OCI-LY3 (cell line): ENCODE measurements at regions not wholly inside any gene's neighbourhood (a gene's known extent, or its start where the extent isn't known, plus 50 kb on each side); places are given as distances from the start of the nearest gene placed in this dataset.
A peak's percentile ranks its signal among the peaks of the same experiment; 100 is the strongest.
"Not testable (repeated sequence)": the region's sequence is repeated elsewhere in the genome, so short reads cannot be mapped to it uniquely, and the experiment has no call there.

ENCODE experiments used
- H2AFZ ChIP-seq: fragments of 200-600, 300-600 bp; shearing (Covaris generic); 2 replicates; pipeline ENCODE4 v1.6.0; 2014; ENCODE audit warnings: antibody characterized with exemption, low read depth, low read length
- H3K27ac ChIP-seq: fragments of 200-600, 300-600 bp; sonication (generic); 2 replicates; pipeline ENCODE4 v1.5.1; 2014; ENCODE audit warnings: mild to moderate bottlenecking, low read length, moderate library complexity, mixed read lengths
- H3K27me3 ChIP-seq: fragments of 200-600, 300-600 bp; sonication (generic); 2 replicates; pipeline ENCODE4 v1.6.1; 2014; ENCODE audit warnings: low read depth, low read length, mixed read lengths
- H3K36me3 ChIP-seq: fragments of 200-600, 300-600 bp; sonication (generic); replicated peaks from 2 replicates; pipeline ENCODE3; 2014; ENCODE audit warnings: low read depth, low read length, mixed read lengths
- H3K4me1 ChIP-seq: fragments of 300-600, 200-600 bp; sonication (generic); 2 replicates; pipeline ENCODE4 v1.6.1; 2014; ENCODE audit warnings: low read length, mixed read lengths
- H3K4me2 ChIP-seq: fragments of 200-600, 300-600 bp; sonication (generic); 2 replicates; pipeline ENCODE4 v1.6.1; 2014; ENCODE audit warnings: low read length, mixed read lengths
- H3K4me3 ChIP-seq: fragments of 300-600, 200-600 bp; sonication (generic); 2 replicates; pipeline ENCODE4 v1.5.1; 2014; ENCODE audit warnings: antibody characterized with exemption, mild to moderate bottlenecking, low read length, moderate library complexity
- H3K79me2 ChIP-seq: fragments of 300-600, 200-600 bp; shearing (Covaris generic); 2 replicates; pipeline ENCODE4 v1.6.1; 2014; ENCODE audit warnings: mild to moderate bottlenecking, low read length, mixed read lengths
- H3K9ac ChIP-seq: fragments of 300-600, 200-600 bp; shearing (Covaris generic); 2 replicates; pipeline ENCODE4 v1.6.0; 2014; ENCODE audit warnings: mild to moderate bottlenecking, low read length, moderate library complexity
- H3K9me3 ChIP-seq: fragments of 200-600, 300-600 bp; shearing (Covaris generic); 2 replicates; pipeline ENCODE4 v1.6.1; 2014; ENCODE audit warnings: low read length, mixed read lengths; ENCODE audit not compliant: insufficient read depth
- H4K20me1 ChIP-seq: fragments of 200-600, 300-600 bp; sonication (generic); 2 replicates; pipeline ENCODE4 v1.6.1; 2016; ENCODE audit warnings: low read length, mixed read lengths; ENCODE audit not compliant: insufficient read depth

DNA sequence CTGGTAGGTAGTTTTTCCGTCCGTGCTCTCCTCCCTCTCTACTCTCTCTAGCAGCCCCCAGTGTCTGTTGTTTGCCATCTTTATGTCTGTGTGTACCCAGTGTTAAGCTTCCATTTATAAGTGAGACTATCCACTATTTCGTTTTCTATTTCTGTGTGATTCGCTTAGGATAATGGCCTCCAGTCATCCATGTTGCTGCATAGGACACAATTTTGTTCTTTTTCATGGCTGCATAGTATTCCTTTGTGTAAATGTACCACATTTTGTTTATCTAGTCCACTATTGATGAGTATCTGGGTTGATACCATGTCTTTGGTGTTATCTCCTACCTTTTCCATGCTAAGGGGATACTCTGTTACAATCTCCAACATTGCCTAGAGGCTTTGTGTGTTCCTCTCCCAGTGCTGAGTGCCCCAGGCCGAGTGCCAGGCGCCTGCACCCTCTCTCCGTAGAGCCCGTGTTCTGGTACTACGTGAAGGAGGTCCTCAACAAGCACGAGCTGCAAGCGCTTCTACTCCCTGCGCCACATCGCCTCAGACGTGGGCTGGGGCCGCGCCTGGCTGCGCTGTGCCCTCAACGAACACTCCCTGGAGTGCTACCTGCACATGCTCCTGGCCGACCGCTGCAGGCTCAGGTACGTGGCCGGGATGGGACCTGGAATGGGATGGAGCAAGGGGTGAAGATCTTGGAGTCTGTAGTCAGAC, 98.3 kb upstream of the CRYM start:
- H3K9me3 ChIP-seq, H3K9ac ChIP-seq, H3K27me3 ChIP-seq, H3K4me2 ChIP-seq, H3K4me3 ChIP-seq, H4K20me1 ChIP-seq, H3K79me2 ChIP-seq, H3K4me1 ChIP-seq, H2AFZ ChIP-seq, H3K27ac ChIP-seq, H3K36me3 ChIP-seq: not testable (repeated sequence)

DNA sequence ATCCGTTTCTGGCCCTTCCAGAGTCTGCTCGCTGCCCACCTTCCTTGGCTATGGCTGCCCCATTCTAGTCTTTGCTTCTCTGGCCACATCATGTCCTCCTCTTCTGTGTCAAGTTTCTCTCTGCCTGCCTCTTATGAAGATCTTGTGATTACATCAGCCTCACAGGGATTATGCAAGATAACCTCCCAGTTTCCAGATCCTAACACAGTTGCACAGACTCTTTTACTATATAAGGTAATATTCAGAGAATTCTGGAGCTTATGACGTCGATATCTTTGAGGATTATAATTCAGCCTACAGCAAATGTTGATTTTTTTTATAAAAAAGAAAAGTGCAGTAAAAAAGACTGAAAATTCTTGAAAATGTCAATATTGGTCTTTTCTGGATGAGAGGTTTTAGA, 97.2 kb upstream of the CRYM start:
- H4K20me1 ChIP-seq, H3K36me3 ChIP-seq, H3K27ac ChIP-seq, H3K9me3 ChIP-seq, H3K9ac ChIP-seq, H3K79me2 ChIP-seq, H3K4me1 ChIP-seq, H3K4me2 ChIP-seq, H3K4me3 ChIP-seq, H2AFZ ChIP-seq, H3K27me3 ChIP-seq: not testable (repeated sequence)

DNA sequence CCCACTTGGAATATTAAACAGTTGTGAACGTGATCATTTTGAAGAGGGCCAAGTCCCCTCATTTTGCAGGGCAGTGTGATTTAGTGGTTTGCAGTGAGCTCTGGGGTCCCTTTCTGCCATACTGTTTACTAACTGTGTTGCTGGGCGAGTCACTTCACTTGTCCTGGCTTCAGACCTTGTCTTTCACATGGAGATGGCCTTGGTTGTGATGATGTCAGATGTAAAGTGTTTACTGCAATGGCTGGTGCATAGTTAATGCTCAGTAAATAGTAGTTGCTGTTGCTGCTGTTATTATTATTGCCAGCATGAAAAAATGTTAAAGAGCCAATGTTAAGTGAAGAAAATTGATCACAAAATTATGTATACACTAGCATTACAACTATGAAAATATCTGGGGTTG, 95.4 kb upstream of the CRYM start:
- H3K4me1 ChIP-seq, H3K9ac ChIP-seq, H3K4me2 ChIP-seq, H3K4me3 ChIP-seq, H3K36me3 ChIP-seq, H4K20me1 ChIP-seq, H3K9me3 ChIP-seq, H2AFZ ChIP-seq, H3K27me3 ChIP-seq, H3K79me2 ChIP-seq, H3K27ac ChIP-seq: not testable (repeated sequence)

DNA sequence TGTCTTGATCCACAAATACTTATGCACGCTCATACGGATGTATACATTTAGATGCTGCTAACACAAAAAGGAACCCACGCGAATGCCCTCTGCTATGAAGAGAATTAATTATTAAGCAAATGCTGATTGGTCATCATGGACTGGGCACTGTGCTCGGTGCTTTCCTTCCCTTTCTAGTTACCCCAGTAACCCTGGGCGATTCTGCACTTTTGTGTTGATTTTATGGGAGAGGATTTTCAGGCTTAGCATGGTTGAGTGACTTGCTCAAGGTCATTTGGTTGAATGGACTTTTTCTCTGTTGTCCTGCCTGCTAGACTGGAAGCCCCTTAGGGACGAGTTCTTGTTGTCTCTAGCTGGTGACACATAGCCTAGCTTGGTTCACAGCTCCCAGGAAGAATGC, 94.8 kb upstream of the CRYM start:
- not testable (repeated sequence) for H3K9me3 ChIP-seq, H3K27ac ChIP-seq, H2AFZ ChIP-seq, H3K4me2 ChIP-seq, H3K4me3 ChIP-seq, H3K4me1 ChIP-seq, H3K79me2 ChIP-seq, H3K36me3 ChIP-seq, H3K9ac ChIP-seq, H3K27me3 ChIP-seq, H4K20me1 ChIP-seq

DNA sequence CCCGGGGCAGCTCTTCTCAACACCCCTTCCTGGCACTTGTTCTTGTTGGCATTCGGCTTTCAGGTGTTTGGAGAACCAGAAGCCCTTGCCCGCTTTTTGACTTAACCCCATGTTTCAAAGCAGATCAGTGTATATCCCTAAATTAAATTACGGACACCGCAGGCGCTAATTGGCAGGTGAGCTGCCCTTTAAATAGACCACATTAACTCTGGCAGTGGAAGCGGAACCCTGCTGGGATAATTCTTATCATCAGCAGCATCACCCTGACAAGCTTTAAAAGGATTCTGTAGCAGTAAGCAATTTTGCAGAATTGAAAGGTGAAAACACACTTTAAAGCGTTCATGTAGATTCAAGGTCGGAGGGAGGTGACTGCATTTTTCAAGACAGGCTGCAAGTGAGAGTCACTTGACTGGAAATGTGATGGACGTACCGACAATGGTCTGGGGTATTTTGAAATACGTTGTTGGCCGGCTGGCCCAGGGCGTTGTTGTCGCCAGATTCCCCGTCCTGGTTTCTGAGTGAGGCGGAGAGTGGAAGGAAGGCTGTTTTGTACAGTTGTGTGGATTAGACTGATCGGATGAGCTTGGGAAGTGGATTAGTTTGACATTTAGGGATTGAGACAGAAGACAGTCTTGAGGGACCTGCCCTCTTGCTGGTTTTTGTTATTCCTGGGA, 94.2 kb upstream of the CRYM start:
- not testable (repeated sequence) for H3K27ac ChIP-seq, H4K20me1 ChIP-seq, H3K4me2 ChIP-seq, H3K36me3 ChIP-seq, H3K9ac ChIP-seq, H3K9me3 ChIP-seq, H2AFZ ChIP-seq, H3K4me3 ChIP-seq, H3K79me2 ChIP-seq, H3K27me3 ChIP-seq
- peaks cover 13% of the 10 kb centered on the region for H3K4me1 ChIP-seq

DNA sequence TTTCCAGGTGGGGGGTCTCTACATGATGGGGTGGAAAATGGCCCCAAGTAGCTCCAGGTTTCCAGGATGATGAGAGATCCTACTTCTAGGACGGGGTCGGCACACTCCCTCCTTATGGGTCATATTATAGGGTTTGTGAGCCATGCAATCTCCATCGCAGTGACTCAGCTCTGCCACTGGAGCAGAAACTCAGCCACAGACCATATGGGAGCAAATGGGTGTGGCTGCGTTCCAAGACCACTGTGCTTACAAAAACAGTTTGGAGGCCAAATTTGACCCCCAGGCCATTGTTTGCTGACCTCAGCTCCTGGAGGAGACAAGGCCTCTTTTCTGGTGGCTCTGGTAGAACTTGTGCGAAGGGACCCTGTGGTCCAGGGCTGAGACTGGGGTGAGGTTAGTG, 92.7 kb upstream of the CRYM start:
- not testable (repeated sequence) for H3K9ac ChIP-seq, H2AFZ ChIP-seq, H3K9me3 ChIP-seq, H3K27ac ChIP-seq, H3K79me2 ChIP-seq, H3K36me3 ChIP-seq, H3K4me2 ChIP-seq, H3K27me3 ChIP-seq, H3K4me3 ChIP-seq, H4K20me1 ChIP-seq
- H3K4me1 ChIP-seq, result peaks cover 17% of the 10 kb centered on the region

DNA sequence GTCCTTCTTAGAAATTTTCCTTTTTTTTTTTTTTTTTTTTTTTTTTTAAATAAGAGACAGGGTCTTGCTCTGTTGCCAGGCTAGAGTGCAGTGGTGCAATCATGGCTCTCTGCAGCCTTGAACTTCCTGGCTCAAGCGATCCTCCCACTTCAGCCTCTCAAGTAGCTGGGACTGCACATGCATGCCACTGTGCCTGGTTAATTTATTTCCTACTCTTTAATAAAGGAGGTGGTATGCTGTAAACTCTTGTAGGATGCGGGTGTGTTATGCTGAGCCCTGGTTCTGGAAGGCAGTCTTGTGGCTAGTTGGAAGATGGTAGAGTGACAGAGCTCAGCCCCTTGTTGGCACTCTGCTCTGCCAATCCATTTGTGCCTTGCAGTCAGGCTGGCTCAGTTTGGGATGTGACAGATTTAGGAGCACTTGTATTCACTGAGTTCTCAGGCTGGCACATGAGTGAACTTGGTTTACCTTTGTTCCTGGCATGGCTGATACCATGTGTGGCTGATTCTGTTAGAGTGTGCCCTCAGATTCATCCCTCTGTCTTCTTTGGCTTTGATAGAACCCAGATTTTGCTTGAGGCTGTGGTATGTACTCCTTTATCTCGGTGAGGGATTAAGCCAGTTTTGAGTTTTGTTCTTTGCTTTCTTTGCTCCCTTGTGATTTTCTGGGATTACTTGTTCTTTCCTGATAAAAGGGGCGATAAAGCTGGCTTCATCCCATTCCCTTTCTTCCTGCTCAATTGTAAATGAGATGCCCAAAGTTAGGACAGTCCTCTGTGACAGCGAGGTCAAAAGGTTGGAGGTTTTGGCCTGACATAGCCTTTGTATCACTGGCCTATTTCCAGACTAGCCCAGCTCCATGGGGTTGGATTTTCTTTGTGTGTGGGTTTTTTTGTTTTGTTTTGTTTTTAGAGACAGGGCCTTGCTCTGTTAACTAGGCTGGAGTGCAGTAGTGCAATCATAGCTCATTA, 91.2 kb upstream of the CRYM start:
- not testable (repeated sequence) for H3K4me3 ChIP-seq, H3K36me3 ChIP-seq, H2AFZ ChIP-seq, H3K9me3 ChIP-seq, H3K9ac ChIP-seq, H3K79me2 ChIP-seq, H3K27me3 ChIP-seq, H4K20me1 ChIP-seq, H3K27ac ChIP-seq, H3K4me2 ChIP-seq
- H3K4me1 ChIP-seq, result peaks cover 30% of the 10 kb centered on the region

DNA sequence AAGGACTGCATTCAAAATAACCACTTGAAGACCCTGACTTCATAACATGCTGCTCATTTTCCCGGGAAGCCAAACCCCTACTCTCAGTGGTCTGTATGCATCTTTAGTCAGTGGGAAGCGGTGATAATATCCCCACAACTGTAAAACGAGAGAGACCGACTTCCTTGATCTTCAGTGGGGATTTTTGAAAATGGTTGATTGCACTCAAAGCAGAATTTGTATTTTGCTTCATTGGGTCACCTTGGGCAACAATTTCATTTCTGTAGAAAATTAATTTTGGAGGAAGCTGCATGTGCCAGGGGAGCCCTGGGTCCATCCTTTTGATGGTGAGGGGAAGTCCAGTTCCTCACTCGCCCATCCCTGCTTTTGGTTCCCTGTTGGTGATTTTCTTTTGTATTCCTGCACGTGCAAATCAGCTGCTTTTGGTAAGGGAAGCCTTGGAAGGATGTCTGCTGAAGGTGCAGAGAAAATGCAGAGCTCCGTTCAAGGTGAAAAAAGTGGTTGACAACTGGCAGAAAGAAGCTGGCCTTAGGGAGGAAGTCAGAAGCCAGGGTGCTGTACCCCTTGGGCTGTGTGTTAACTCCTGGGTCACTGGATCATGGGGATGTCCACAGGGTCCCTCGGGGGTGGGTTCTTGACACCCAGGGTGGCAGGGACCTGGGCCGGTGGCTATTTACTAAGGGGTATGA, 89.8 kb upstream of the CRYM start:
- H3K9ac ChIP-seq, result peak overlapping the region; percentile 59; the same call in 1 of the 2 replicates
- H2AFZ ChIP-seq, H4K20me1 ChIP-seq, H3K27me3 ChIP-seq, H3K36me3 ChIP-seq, H3K79me2 ChIP-seq, H3K9me3 ChIP-seq: not testable (repeated sequence)
- peak overlapping the region; percentile 91 for H3K27ac ChIP-seq
- peaks cover 42% of the 10 kb centered on the region for H3K4me1 ChIP-seq
- peak overlapping the region; percentile 66 for H3K4me2 ChIP-seq
- H3K4me3 ChIP-seq, result peak overlapping the region; percentile 18; the same call in 1 of the 2 replicates

DNA sequence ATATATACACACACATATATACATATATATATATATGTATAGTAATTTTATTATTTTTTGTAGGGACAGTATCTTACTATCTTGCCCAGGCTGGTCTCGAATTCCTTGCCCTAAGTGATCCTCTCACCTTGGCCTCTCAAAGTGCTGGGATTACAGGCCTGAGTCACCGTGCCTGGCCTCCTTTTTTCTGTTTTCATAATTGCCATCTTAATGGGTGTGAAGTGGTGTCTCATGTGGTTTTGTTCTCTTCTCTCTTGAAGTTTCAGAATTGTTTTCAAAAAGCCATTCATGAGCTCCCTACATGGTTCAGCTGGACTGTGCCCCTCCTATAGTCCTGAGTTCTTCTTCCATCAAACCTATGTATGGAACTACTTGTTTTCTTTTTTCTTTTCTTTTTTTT, 88.9 kb upstream of the CRYM start:
- H3K4me2 ChIP-seq, result 0 out of 2 replicates have a peak overlapping the region, but pooled peaks have one; percentile 51
- not testable (repeated sequence) for H4K20me1 ChIP-seq, H3K79me2 ChIP-seq, H3K4me3 ChIP-seq, H3K36me3 ChIP-seq, H2AFZ ChIP-seq, H3K9ac ChIP-seq, H3K27me3 ChIP-seq, H3K9me3 ChIP-seq
- peak overlapping the region; percentile 91 for H3K27ac ChIP-seq
- H3K4me1 ChIP-seq, result peaks cover 50% of the 10 kb centered on the region
